ENCODE measurements at regions not wholly inside any gene's neighbourhood (a gene's known extent, or its start where the extent isn't known, plus 50 kb on each side); places are given as distances from the start of the nearest gene placed in this dataset.

GRCh38 chr2:49798570-49798969 lies 644.3 kb upstream of the FSHR start:
- peaks cover 8% of the 10 kb centered on the region for H3K9me3 ChIP-seq (ENCODE audit: control insufficient read depth, low read depth, low read length)
- H3K4me3 Mint-ChIP-seq = no peak overlapping the region
- H3K14ac ChIP-seq (ENCODE audit: insufficient read depth, low read length) = no peak overlapping the region
- no peak overlapping the region for H2AFZ ChIP-seq (ENCODE audit: low read length)
- no peak overlapping the region for H2AK5ac ChIP-seq (ENCODE audit: insufficient read length, low read length)
- H3K9me3 Mint-ChIP-seq = peaks cover 18 to 29% of the 10 kb centered on the region in 2 experiments
- no peak overlapping the region for H3K23ac ChIP-seq (ENCODE audit: insufficient read length, low read depth, low read length)
- H2BK12ac ChIP-seq (ENCODE audit: insufficient read length, low read depth, low read length) = no peak overlapping the region
- peaks cover 11 to 25% (median 12%) of the 10 kb centered on the region in 3 experiments; a peak in 6 of 7 replicates for H3K36me3 Mint-ChIP-seq (ENCODE audit: insufficient read depth in 1 of 3, low read depth in 3 of 3)
- H3K4me1 Mint-ChIP-seq = no peaks in the 10 kb centered on the region; a peak in 1 of 4 replicates
- H3K4me1 ChIP-seq (ENCODE audit: insufficient read depth, low read length) = no peaks in the 10 kb centered on the region
- no peak overlapping the region for H3K9ac ChIP-seq (ENCODE audit: extremely low read depth, insufficient read length, low read length)
- H3K79me2 ChIP-seq (ENCODE audit: insufficient read depth, low read length) = no peaks in the 10 kb centered on the region
- H3T11ph ChIP-seq (ENCODE audit: low read length) = no peak overlapping the region
- no peak overlapping the region for H3K4me2 ChIP-seq (ENCODE audit: insufficient read depth, insufficient read length, low read length)
- H3K56ac ChIP-seq (ENCODE audit: insufficient read length, low read depth, low read length) = no peak overlapping the region
- no peak overlapping the region for H2BK120ac ChIP-seq (ENCODE audit: low read depth, low read length, poor library complexity, severe bottlenecking)
- H2BK20ac ChIP-seq (ENCODE audit: low read depth, low read length, poor library complexity, severe bottlenecking) = no peak overlapping the region
- H4K20me1 ChIP-seq (ENCODE audit: control insufficient read depth, insufficient read depth, insufficient read length) = no peaks in the 10 kb centered on the region
- no peak for DNase-seq
- H3K4ac ChIP-seq (ENCODE audit: low read depth, low read length) = no peak overlapping the region
- H3K27me3 Mint-ChIP-seq (ENCODE audit: low read depth) = peaks cover 4% of the 10 kb centered on the region
- no peaks in the 10 kb centered on the region for H3K27me3 ChIP-seq (ENCODE audit: insufficient read depth, low read length)
- no peaks in the 10 kb centered on the region for H3K79me1 ChIP-seq (ENCODE audit: insufficient read depth, low read depth, low read length, poor library complexity, severe bottlenecking)
- H3K23me2 ChIP-seq (ENCODE audit: insufficient read length, low read depth, low read length, poor library complexity, severe bottlenecking) = no peaks in the 10 kb centered on the region
- no peak overlapping the region for H4K91ac ChIP-seq (ENCODE audit: insufficient read length, low read depth, low read length)
- no peak for TF ChIP-seq CTCF (conservative IDR thresholded peaks at IDR 0.05)
- H2BK15ac ChIP-seq (ENCODE audit: low read depth, low read length) = no peak overlapping the region
- no peak overlapping the region for H4K5ac ChIP-seq (ENCODE audit: insufficient read length, low read depth, low read length)
- H3K18ac ChIP-seq (ENCODE audit: insufficient read length, low read depth, low read length) = no peak overlapping the region
- H3K27ac Mint-ChIP-seq = no peak overlapping the region
- H4K8ac ChIP-seq (replicated peaks; ENCODE audit: insufficient read length, low read depth, low read length) = no peak overlapping the region
- no peak overlapping the region for H3K27ac ChIP-seq (ENCODE audit: insufficient read length, low read depth, low read length)
- no peak overlapping the region for H2BK5ac ChIP-seq (ENCODE audit: insufficient read length, low read length)
